ENCODE measurements at regions not wholly inside any gene's neighbourhood (a gene's known extent, or its start where the extent isn't known, plus 50 kb on each side); places are given as distances from the start of the nearest gene placed in this dataset.

DNA sequence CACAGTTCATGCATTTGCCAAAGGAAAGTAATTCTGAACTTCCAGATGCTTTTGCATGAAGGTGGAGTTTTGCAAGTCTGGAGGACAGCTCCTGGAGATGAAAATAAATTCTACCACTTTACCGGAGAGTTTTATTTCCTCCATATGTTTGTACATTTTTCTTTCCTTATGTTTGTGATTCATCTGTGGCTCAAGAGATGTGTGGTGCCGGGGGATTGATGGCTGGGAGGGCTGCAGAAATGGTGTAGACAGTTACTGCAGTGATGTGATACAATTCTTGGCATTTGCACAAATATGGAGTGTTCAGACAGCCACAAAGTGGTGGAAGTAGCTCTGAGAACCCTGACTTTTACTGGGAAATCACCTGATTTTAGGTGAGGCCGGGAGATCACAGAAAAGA, 58.5 kb upstream of the ASB17 start:
- no peak overlapping the region for H3K27ac ChIP-seq (ENCODE audit: low read length, poor library complexity, severe bottlenecking)
- H2BK120ac ChIP-seq (ENCODE audit: low read depth, low read length), result no peak overlapping the region
- no peak overlapping the region for H3K23ac ChIP-seq (ENCODE audit: low read length in 2 of 2)
- no peak overlapping the region for H3K14ac ChIP-seq (ENCODE audit: low read length in 2 of 2)
- H2AK5ac ChIP-seq (ENCODE audit: low read length, severe bottlenecking), result no peak overlapping the region
- H4K91ac ChIP-seq (ENCODE audit: low read length), result no peak overlapping the region
- H3K4ac ChIP-seq (ENCODE audit: low read depth in 1 of 2, low read length in 2 of 2), result no peak overlapping the region
- no peak for DNase-seq
- H3K4me2 ChIP-seq (ENCODE audit: low read length, poor library complexity, severe bottlenecking), result no peak overlapping the region
- H3K79me1 ChIP-seq (replicated peaks; ENCODE audit: low read length, poor library complexity, severe bottlenecking), result no peaks in the 10 kb centered on the region
- H3K18ac ChIP-seq (ENCODE audit: low read depth in 1 of 2, low read length in 2 of 2), result no peak overlapping the region
- H3K4me1 ChIP-seq (ENCODE audit: control insufficient read depth, insufficient read depth, low read depth, low read length), result no peaks in the 10 kb centered on the region
- H4K8ac ChIP-seq (ENCODE audit: low read length), result no peak overlapping the region
- H2AFZ ChIP-seq (ENCODE audit: low read depth, low read length), result no peak overlapping the region
- no peak overlapping the region for H2BK12ac ChIP-seq (ENCODE audit: low read length in 2 of 2)
- H3K4me3 ChIP-seq (ENCODE audit: insufficient read depth in 1 of 2, low read depth in 1 of 2, low read length in 2 of 2), result no peak overlapping the region
- H2BK5ac ChIP-seq (ENCODE audit: low read depth, low read length, poor library complexity, severe bottlenecking), result no peak overlapping the region
- H3K9me3 ChIP-seq (ENCODE audit: control insufficient read depth, low read length), result no peaks in the 10 kb centered on the region
- no peaks in the 10 kb centered on the region for H3K36me3 ChIP-seq (ENCODE audit: control insufficient read depth in 1 of 2, insufficient read depth in 2 of 2, low read depth in 1 of 2, low read length in 2 of 2)
- H3K27me3 ChIP-seq (ENCODE audit: control insufficient read depth in 1 of 2, insufficient read depth in 1 of 2, low read length in 2 of 2), result peaks cover 5 to 16% of the 10 kb centered on the region in 2 experiments
- H3K9ac ChIP-seq (ENCODE audit: low read length), result no peak overlapping the region
- no peak overlapping the region for H2BK15ac ChIP-seq (ENCODE audit: low read depth, poor library complexity, severe bottlenecking)
- WGBS, result 94% methylated on average over 2 of the region's 3 CpGs

DNA sequence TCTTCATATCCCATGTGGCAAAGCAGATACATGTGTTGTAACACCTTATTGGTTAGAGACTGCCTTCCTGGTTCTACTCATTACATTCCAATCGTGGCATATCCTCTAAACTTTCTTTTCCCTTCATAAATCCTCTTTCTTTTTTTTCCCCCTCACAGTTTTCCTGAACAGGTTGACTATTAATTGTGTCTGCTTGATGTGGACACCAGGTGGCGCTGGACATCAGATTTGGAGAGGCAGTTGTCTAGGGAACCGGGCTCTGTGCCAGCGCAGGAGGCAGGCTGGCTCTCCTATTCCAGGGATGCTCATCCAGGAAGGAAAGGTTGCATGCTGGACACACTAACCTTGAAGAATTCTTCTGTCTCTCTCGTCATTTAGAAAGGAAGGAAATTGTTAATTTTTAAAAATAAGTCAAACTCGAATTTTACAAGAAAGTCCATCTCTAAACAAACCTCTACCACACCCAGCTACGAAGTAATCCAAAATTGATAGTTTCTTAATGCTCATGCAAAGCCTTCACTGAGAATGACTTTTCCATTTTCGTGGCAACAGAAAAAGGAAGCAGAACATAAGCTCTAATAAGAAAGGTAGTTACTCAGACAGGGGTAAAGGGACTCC, 59.4 kb upstream of the ASB17 start:
- 23% methylated on average over 5 of the region's 8 CpGs for WGBS
- Histone ChIP-seq H3K36me3 (ENCODE audit: control insufficient read depth in 1 of 2, insufficient read depth in 2 of 2, low read depth in 1 of 2, low read length in 2 of 2) (no peaks in the 10 kb centered on the region), H4K8ac (ENCODE audit: low read length) (no peak overlapping the region), H3K9ac (ENCODE audit: low read length) (no peak overlapping the region), H3K27ac (ENCODE audit: low read length, poor library complexity, severe bottlenecking) (no peak overlapping the region), H3K4me1 (ENCODE audit: control insufficient read depth, insufficient read depth, low read depth, low read length) (no peaks in the 10 kb centered on the region), H3K4ac (ENCODE audit: low read depth in 1 of 2, low read length in 2 of 2) (no peak overlapping the region), H3K79me1 (replicated peaks; ENCODE audit: low read length, poor library complexity, severe bottlenecking) (no peaks in the 10 kb centered on the region), H3K27me3 (ENCODE audit: control insufficient read depth in 1 of 2, insufficient read depth in 1 of 2, low read length in 2 of 2) (peaks cover 5 to 16% of the 10 kb centered on the region in 2 experiments), H3K14ac (ENCODE audit: low read length in 2 of 2) (no peak overlapping the region), H3K23ac (ENCODE audit: low read length in 2 of 2) (no peak overlapping the region), H2BK12ac (ENCODE audit: low read length in 2 of 2) (no peak overlapping the region), H4K91ac (ENCODE audit: low read length) (no peak overlapping the region), H3K4me3 (ENCODE audit: insufficient read depth in 1 of 2, low read depth in 1 of 2, low read length in 2 of 2) (no peak overlapping the region), H2BK5ac (ENCODE audit: low read depth, low read length, poor library complexity, severe bottlenecking) (no peak overlapping the region), H2BK15ac (ENCODE audit: low read depth, poor library complexity, severe bottlenecking) (no peak overlapping the region), H2BK120ac (ENCODE audit: low read depth, low read length) (no peak overlapping the region), H3K4me2 (ENCODE audit: low read length, poor library complexity, severe bottlenecking) (no peak overlapping the region), H3K18ac (ENCODE audit: low read depth in 1 of 2, low read length in 2 of 2) (no peak overlapping the region), H2AK5ac (ENCODE audit: low read length, severe bottlenecking) (no peak overlapping the region), H2AFZ (ENCODE audit: low read depth, low read length) (no peak overlapping the region), H3K9me3 (ENCODE audit: control insufficient read depth, low read length) (no peaks in the 10 kb centered on the region)
- peak; percentile 81 for DNase-seq

DNA sequence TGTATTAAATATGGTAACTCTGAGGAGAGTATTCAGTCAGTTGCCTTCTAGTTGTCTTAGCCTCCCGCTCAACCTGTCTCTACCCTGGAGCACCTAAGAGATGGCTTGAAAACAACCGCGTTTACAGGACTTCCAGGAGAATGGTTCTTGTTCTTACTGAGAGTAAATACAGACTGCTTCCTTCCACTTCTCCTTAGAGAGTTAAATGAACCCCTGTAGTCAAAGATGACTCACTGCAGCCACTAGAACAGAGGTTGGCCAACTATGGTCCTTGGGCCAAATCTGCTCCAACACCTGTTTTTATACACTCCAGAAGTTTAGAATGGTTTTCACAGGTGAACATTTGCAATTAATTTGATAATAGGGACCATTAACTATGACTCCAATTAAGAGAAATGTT, 60.1 kb upstream of the ASB17 start:
- WGBS, result 71% methylated on average over 3 of the region's 3 CpGs
- H2BK12ac ChIP-seq (ENCODE audit: low read length in 2 of 2), result no peak overlapping the region
- no peaks in the 10 kb centered on the region for H3K79me1 ChIP-seq (replicated peaks; ENCODE audit: low read length, poor library complexity, severe bottlenecking)
- H3K4me2 ChIP-seq (ENCODE audit: low read length, poor library complexity, severe bottlenecking), result no peak overlapping the region
- no peak overlapping the region for H3K4me3 ChIP-seq (ENCODE audit: insufficient read depth in 1 of 2, low read depth in 1 of 2, low read length in 2 of 2)
- no peak overlapping the region for H2BK5ac ChIP-seq (ENCODE audit: low read depth, low read length, poor library complexity, severe bottlenecking)
- H2BK15ac ChIP-seq (ENCODE audit: low read depth, poor library complexity, severe bottlenecking), result no peak overlapping the region
- no peak overlapping the region for H2AK5ac ChIP-seq (ENCODE audit: low read length, severe bottlenecking)
- H4K8ac ChIP-seq (ENCODE audit: low read length), result no peak overlapping the region
- no peaks in the 10 kb centered on the region for H3K36me3 ChIP-seq (ENCODE audit: control insufficient read depth in 1 of 2, insufficient read depth in 2 of 2, low read depth in 1 of 2, low read length in 2 of 2)
- no peak overlapping the region for H3K23ac ChIP-seq (ENCODE audit: low read length in 2 of 2)
- H3K14ac ChIP-seq (ENCODE audit: low read length in 2 of 2), result no peak overlapping the region
- DNase-seq, result peak; percentile 12
- H3K27me3 ChIP-seq (ENCODE audit: control insufficient read depth in 1 of 2, insufficient read depth in 1 of 2, low read length in 2 of 2), result peaks cover 5 to 16% of the 10 kb centered on the region in 2 experiments
- H2BK120ac ChIP-seq (ENCODE audit: low read depth, low read length), result no peak overlapping the region
- H3K27ac ChIP-seq (ENCODE audit: low read length, poor library complexity, severe bottlenecking), result no peak overlapping the region
- no peak overlapping the region for H3K18ac ChIP-seq (ENCODE audit: low read depth in 1 of 2, low read length in 2 of 2)
- no peaks in the 10 kb centered on the region for H3K9me3 ChIP-seq (ENCODE audit: control insufficient read depth, low read length)
- no peak overlapping the region for H2AFZ ChIP-seq (ENCODE audit: low read depth, low read length)
- no peaks in the 10 kb centered on the region for H3K4me1 ChIP-seq (ENCODE audit: control insufficient read depth, insufficient read depth, low read depth, low read length)
- H3K9ac ChIP-seq (ENCODE audit: low read length), result no peak overlapping the region
- no peak overlapping the region for H3K4ac ChIP-seq (ENCODE audit: low read depth in 1 of 2, low read length in 2 of 2)
- no peak overlapping the region for H4K91ac ChIP-seq (ENCODE audit: low read length)

DNA sequence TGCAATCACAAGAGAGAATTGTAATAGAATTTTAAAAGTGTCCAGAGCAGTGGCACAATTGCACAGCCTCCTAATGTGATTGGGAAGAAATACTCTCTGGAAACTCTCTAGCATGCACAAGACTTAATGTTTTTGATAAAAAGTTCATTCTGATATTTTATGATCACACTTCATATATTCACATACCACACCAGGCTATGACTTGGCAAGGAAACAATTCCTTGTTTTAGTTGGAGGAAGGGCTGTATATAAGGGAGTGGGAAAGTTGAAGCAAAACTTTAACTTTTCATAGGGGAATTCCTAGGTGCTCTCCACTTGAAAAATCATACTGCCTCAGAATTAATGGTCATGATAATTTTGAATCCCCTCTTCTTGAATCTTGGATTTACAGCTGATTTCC, 61.5 kb upstream of the ASB17 start:
- H2BK12ac ChIP-seq (ENCODE audit: low read length in 2 of 2), result no peak overlapping the region
- no peak overlapping the region for H3K9ac ChIP-seq (ENCODE audit: low read length)
- no peak overlapping the region for H2AK5ac ChIP-seq (ENCODE audit: low read length, severe bottlenecking)
- no peak overlapping the region for H2BK15ac ChIP-seq (ENCODE audit: low read depth, poor library complexity, severe bottlenecking)
- no peak for DNase-seq
- no peak overlapping the region for H3K4me3 ChIP-seq (ENCODE audit: insufficient read depth in 1 of 2, low read depth in 1 of 2, low read length in 2 of 2)
- H3K23ac ChIP-seq (ENCODE audit: low read length in 2 of 2), result no peak overlapping the region
- no peaks in the 10 kb centered on the region for H3K79me1 ChIP-seq (replicated peaks; ENCODE audit: low read length, poor library complexity, severe bottlenecking)
- H3K14ac ChIP-seq (ENCODE audit: low read length in 2 of 2), result no peak overlapping the region
- H4K8ac ChIP-seq (ENCODE audit: low read length), result no peak overlapping the region
- H3K27ac ChIP-seq (ENCODE audit: low read length, poor library complexity, severe bottlenecking), result no peak overlapping the region
- H2BK120ac ChIP-seq (ENCODE audit: low read depth, low read length), result no peak overlapping the region
- no peak overlapping the region for H3K4ac ChIP-seq (ENCODE audit: low read depth in 1 of 2, low read length in 2 of 2)
- no peak overlapping the region for H3K4me2 ChIP-seq (ENCODE audit: low read length, poor library complexity, severe bottlenecking)
- no peaks in the 10 kb centered on the region for H3K4me1 ChIP-seq (ENCODE audit: control insufficient read depth, insufficient read depth, low read depth, low read length)
- no peaks in the 10 kb centered on the region for H3K36me3 ChIP-seq (ENCODE audit: control insufficient read depth in 1 of 2, insufficient read depth in 2 of 2, low read depth in 1 of 2, low read length in 2 of 2)
- no peaks in the 10 kb centered on the region for H3K9me3 ChIP-seq (ENCODE audit: control insufficient read depth, low read length)
- H3K27me3 ChIP-seq (ENCODE audit: control insufficient read depth in 1 of 2, insufficient read depth in 1 of 2, low read length in 2 of 2), result peaks cover 5 to 13% of the 10 kb centered on the region in 2 experiments
- no peak overlapping the region for H2AFZ ChIP-seq (ENCODE audit: low read depth, low read length)
- no peak overlapping the region for H2BK5ac ChIP-seq (ENCODE audit: low read depth, low read length, poor library complexity, severe bottlenecking)
- no peak overlapping the region for H4K91ac ChIP-seq (ENCODE audit: low read length)
- no peak overlapping the region for H3K18ac ChIP-seq (ENCODE audit: low read depth in 1 of 2, low read length in 2 of 2)

All from mesenchymal stem cell (in vitro differentiated cells and primary cell).